ENCODE measurements at regions not wholly inside any gene's neighbourhood (a gene's known extent, or its start where the extent isn't known, plus 50 kb on each side); places are given as distances from the start of the nearest gene placed in this dataset.

DNA sequence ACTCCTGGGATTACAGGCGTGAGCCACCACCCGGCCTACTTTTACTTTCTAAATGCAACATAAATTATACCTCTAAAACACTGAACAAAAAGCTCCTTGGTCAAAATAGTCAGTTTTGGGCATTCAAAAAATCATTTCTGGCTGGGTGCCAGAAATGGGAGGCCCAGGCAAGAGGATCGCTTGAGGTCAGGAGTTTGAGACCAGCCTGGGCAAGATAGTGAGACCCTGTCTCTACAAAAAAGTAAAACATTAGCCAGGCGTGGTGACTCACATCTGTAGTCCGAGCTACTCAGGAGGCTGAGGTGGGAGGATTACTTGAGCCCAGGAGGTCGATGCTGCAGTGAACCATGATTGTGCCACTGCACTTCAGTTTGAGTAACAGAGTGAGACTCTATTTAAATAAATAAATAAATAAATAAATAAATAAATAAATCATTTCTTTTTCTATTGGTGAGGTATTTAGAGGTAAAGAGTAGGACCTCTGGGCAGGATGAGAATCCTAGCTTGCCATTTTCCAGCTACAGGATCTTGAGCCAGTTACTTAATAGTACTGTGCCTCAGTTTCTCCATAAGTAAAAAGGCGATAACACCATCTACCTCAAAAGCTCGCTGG is 87.6 kb downstream of the SKIDA1 start:
- no peaks in the 10 kb centered on the region for H3K36me3 ChIP-seq (ENCODE audit: control insufficient read depth in 2 of 3, insufficient read depth in 3 of 3, low read length in 3 of 3)

DNA sequence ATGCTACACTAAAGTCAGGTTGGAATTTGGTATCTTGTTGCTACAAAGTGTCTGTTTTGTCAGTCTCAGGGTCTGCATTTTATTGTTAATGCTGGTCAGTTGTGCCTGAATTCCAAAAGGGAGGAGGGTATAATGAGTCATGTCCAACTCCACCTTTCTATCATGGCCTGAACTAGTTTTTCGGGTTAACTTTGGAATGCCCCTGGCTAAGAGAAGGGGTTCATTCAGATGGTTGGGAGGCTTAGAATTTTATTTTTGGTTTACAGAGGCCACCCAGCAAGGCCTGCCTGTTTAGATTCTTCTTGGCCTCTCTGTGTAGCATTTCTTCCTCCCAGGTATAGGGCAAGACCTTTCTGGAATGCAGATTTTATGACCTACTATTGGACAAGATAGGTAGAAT is 93.2 kb downstream of the SKIDA1 start:
- FAIRE-seq (no peak), DNase-seq (no peak)
- H3K4me1 ChIP-seq (ENCODE audit: control insufficient read depth in 2 of 3, insufficient read depth in 2 of 3, low read depth in 1 of 3, low read length in 3 of 3): no peaks in the 10 kb centered on the region
- intact Hi-C loops (cut with DNase I): no loop called here
- no peaks in the 10 kb centered on the region for H3K9me3 ChIP-seq (ENCODE audit: control insufficient read depth in 2 of 3, insufficient read depth in 1 of 3, low read length in 3 of 3)
- H3K27me3 ChIP-seq (ENCODE audit: control insufficient read depth, insufficient read depth, low read length): no peaks in the 10 kb centered on the region
- no peak overlapping the region for H3K9ac ChIP-seq (ENCODE audit: low read length in 3 of 3)
- no peak overlapping the region for H3K4me3 ChIP-seq (ENCODE audit: low read length in 3 of 3)
- no peaks in the 10 kb centered on the region for H3K36me3 ChIP-seq (ENCODE audit: control insufficient read depth in 2 of 3, insufficient read depth in 3 of 3, low read length in 3 of 3)
- no peak overlapping the region for H3K27ac ChIP-seq (ENCODE audit: low read depth in 2 of 2, low read length in 2 of 2)
- TF ChIP-seq, protein P1, sequence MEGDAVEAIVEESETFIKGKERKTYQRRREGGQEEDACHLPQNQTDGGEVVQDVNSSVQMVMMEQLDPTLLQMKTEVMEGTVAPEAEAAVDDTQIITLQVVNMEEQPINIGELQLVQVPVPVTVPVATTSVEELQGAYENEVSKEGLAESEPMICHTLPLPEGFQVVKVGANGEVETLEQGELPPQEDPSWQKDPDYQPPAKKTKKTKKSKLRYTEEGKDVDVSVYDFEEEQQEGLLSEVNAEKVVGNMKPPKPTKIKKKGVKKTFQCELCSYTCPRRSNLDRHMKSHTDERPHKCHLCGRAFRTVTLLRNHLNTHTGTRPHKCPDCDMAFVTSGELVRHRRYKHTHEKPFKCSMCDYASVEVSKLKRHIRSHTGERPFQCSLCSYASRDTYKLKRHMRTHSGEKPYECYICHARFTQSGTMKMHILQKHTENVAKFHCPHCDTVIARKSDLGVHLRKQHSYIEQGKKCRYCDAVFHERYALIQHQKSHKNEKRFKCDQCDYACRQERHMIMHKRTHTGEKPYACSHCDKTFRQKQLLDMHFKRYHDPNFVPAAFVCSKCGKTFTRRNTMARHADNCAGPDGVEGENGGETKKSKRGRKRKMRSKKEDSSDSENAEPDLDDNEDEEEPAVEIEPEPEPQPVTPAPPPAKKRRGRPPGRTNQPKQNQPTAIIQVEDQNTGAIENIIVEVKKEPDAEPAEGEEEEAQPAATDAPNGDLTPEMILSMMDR (IDR thresholded peaks at IDR 0.05; ENCODE audit: borderline replicate concordance, extremely low read depth, insufficient read depth): no peak

More for the DNA sequence above, 87.6 kb downstream of the SKIDA1 start:
- FAIRE-seq: no peak
- Histone ChIP-seq H3K4me3 (ENCODE audit: low read length in 3 of 3) (no peak overlapping the region), H3K9me3 (ENCODE audit: control insufficient read depth in 2 of 3, insufficient read depth in 1 of 3, low read length in 3 of 3) (no peaks in the 10 kb centered on the region), H3K27ac (ENCODE audit: low read depth in 2 of 2, low read length in 2 of 2) (no peak overlapping the region), H3K4me1 (ENCODE audit: control insufficient read depth in 2 of 3, insufficient read depth in 2 of 3, low read depth in 1 of 3, low read length in 3 of 3) (no peaks in the 10 kb centered on the region), H3K9ac (ENCODE audit: low read length in 3 of 3) (no peak overlapping the region), H3K27me3 (ENCODE audit: control insufficient read depth, insufficient read depth, low read length) (no peaks in the 10 kb centered on the region)
- intact Hi-C loops (cut with DNase I): no loop called here
- TF ChIP-seq, protein P1 (IDR thresholded peaks at IDR 0.05; ENCODE audit: borderline replicate concordance, extremely low read depth, insufficient read depth): no peak
- no peak for DNase-seq

DNA sequence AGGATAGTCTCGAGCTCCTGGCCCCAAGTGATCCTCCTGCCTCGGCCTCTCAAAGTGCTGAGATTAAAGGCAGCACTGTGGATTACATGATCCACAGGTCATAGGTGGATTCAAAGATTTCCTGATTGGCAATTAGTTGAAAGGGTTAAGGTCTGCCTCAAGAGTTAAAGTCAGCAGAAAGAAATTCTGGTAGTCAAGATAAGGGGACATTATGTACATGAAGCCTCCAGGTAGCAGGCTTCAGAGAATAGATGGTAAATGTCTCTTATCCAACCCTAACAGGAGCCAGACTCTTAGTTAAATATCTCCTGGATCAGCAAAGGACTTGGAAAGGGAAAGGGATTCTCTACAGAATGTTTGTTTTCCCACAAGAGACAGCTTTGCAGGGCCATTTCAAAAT is 93.7 kb downstream of the SKIDA1 start:
- intact Hi-C loops (cut with DNase I): no loop called here
- H3K36me3 ChIP-seq (ENCODE audit: control insufficient read depth in 2 of 3, insufficient read depth in 3 of 3, low read length in 3 of 3): no peaks in the 10 kb centered on the region
- no peaks in the 10 kb centered on the region for H3K4me1 ChIP-seq (ENCODE audit: control insufficient read depth in 2 of 3, insufficient read depth in 2 of 3, low read depth in 1 of 3, low read length in 3 of 3)
- FAIRE-seq (no peak), DNase-seq (no peak)
- H3K9me3 ChIP-seq (ENCODE audit: control insufficient read depth in 2 of 3, insufficient read depth in 1 of 3, low read length in 3 of 3): peaks cover 0 to 5% (median 0%) of the 10 kb centered on the region in 3 donors
- no peaks in the 10 kb centered on the region for H3K27me3 ChIP-seq (ENCODE audit: control insufficient read depth, insufficient read depth, low read length)
- H3K4me3 ChIP-seq (ENCODE audit: low read length in 3 of 3): no peak overlapping the region
- TF ChIP-seq, protein P1 (IDR thresholded peaks at IDR 0.05; ENCODE audit: borderline replicate concordance, extremely low read depth, insufficient read depth): no peak
- H3K27ac ChIP-seq (ENCODE audit: low read depth in 2 of 2, low read length in 2 of 2): no peak overlapping the region
- H3K9ac ChIP-seq (ENCODE audit: low read length in 3 of 3): no peak overlapping the region
